GM18951 (cell line): ENCODE measurements at regions not wholly inside any gene's neighbourhood (a gene's known extent, or its start where the extent isn't known, plus 50 kb on each side); places are given as distances from the start of the nearest gene placed in this dataset.

Source experiments
- POLR2A ChIP-seq: IDR thresholded peaks from 4 replicates; pipeline ENCODE4 v1.6.1; 2011; ENCODE audit warnings: mild to moderate bottlenecking; ENCODE audit not compliant: insufficient read length, insufficient read depth; ENCODE audit errors: extremely low read depth
- in situ Hi-C: fragments of 300-500 bp; cut with MboI; formaldehyde crosslinking; loops from one replicate; pipeline ENCODE4 v1.12.0; 2022; ENCODE audit warnings: low sequenced_read_pairs, mixed read lengths, inconsistent platforms; ENCODE audit not compliant: unreplicated experiment

GRCh38 chr9:75391497-75391896 is 303.2 kb downstream of the OSTF1 start:
- in situ Hi-C loops = no loop called here
- no peak for TF ChIP-seq POLR2A

- TF ChIP-seq POLR2A = no peak
- in situ Hi-C loops = no loop called here
Observed at GRCh38 chr9:75395336-75395735, 307.0 kb downstream of the OSTF1 start.

GRCh38 chr9:75397836-75398235 is 309.5 kb downstream of the OSTF1 start:
- in situ Hi-C loops = no loop called here
- TF ChIP-seq POLR2A = no peak

GRCh38 chr9:75408391-75408790 is 320.1 kb downstream of the OSTF1 start:
- no peak for TF ChIP-seq POLR2A
- in situ Hi-C loops = no loop called here

- in situ Hi-C loops = no loop called here
- no peak for TF ChIP-seq POLR2A
Observed at GRCh38 chr9:75410405-75410804, 322.1 kb downstream of the OSTF1 start.

- TF ChIP-seq POLR2A = no peak
- in situ Hi-C loops = no loop called here
Observed at GRCh38 chr9:75414371-75415160, 326.3 kb downstream of the OSTF1 start.

- in situ Hi-C loops = no loop called here
- no peak for TF ChIP-seq POLR2A
Observed at GRCh38 chr9:75417471-75417870, 329.2 kb downstream of the OSTF1 start.

- no peak for TF ChIP-seq POLR2A
- in situ Hi-C loops = no loop called here
Observed at GRCh38 chr9:75418518-75418917, 330.2 kb downstream of the OSTF1 start.

- in situ Hi-C loops = no loop called here
- no peak for TF ChIP-seq POLR2A
Observed at GRCh38 chr9:75422944-75423522, 334.7 kb downstream of the OSTF1 start.

GRCh38 chr9:75429531-75430475 is 341.5 kb downstream of the OSTF1 start:
- no peak for TF ChIP-seq POLR2A
- in situ Hi-C loops = no loop called here

GRCh38 chr9:75431375-75431774 is 343.1 kb downstream of the OSTF1 start:
- no peak for TF ChIP-seq POLR2A
- in situ Hi-C loops = no loop called here

- in situ Hi-C loops = no loop called here
- TF ChIP-seq POLR2A = no peak
Observed at GRCh38 chr9:75432386-75432785, 344.1 kb downstream of the OSTF1 start.

GRCh38 chr9:75432888-75433287 is 344.6 kb downstream of the OSTF1 start:
- TF ChIP-seq POLR2A = no peak
- in situ Hi-C loops = no loop called here
